Spleen (tissue), 11 donors: ENCODE measurements at regions not wholly inside any gene's neighbourhood (a gene's known extent, or its start where the extent isn't known, plus 50 kb on each side); places are given as distances from the start of the nearest gene placed in this dataset.

ENCODE experiments used
- DNase-seq: peaks from one replicate; pipeline ENCODE4 v3.0.0-alpha.2; 2020
- H3K27ac ChIP-seq, 8 donors: fragments of 200-600 bp; sonication (generic) in 7 of 8; 1 replicate in 4 of 8; 2 replicates in 4 of 8; pipeline versions ENCODE4 v1.5.0 to v1.8.0; 2016 to 2021; ENCODE audit warnings: inconsistent platforms in 4 of 8, mild to moderate bottlenecking in 4 of 8, moderate library complexity in 1 of 8
- H3K27me3 ChIP-seq, 7 donors: fragments of 200-600 bp; sonication (generic) in 6 of 7; replicated peaks in 1 of 7; 1 replicate in 4 of 7; 2 replicates in 3 of 7; pipeline versions ENCODE4 v1.5.0 to v1.8.0; 2016 to 2021; ENCODE audit warnings: inconsistent platforms in 3 of 7, mild to moderate bottlenecking in 1 of 7
- H3K36me3 ChIP-seq, 6 donors: fragments of 200-600 bp; sonication (generic) in 5 of 6; 1 replicate in 4 of 6; 2 replicates in 2 of 6; pipeline versions ENCODE4 v1.5.0 to v1.8.0; 2016 to 2021; ENCODE audit warnings: inconsistent platforms in 2 of 6
- H3K4me1 ChIP-seq, 6 donors: fragments of 200-600 bp; sonication (generic) in 5 of 6; 1 replicate in 3 of 6; 2 replicates in 3 of 6; pipeline versions ENCODE4 v1.5.0 to v1.8.0; 2016 to 2021; ENCODE audit warnings: inconsistent platforms in 3 of 6
- H3K4me3 ChIP-seq, 8 donors: fragments of 200-600 bp; sonication (generic) in 7 of 8; 1 replicate in 4 of 8; 2 replicates in 4 of 8; pipeline versions ENCODE4 v1.5.0 to v1.8.0; 2016 to 2021; ENCODE audit warnings: inconsistent platforms in 4 of 8, mild to moderate bottlenecking in 4 of 8, moderate library complexity in 2 of 8
- H3K9me3 ChIP-seq, 8 donors: fragments of 200-600 bp; sonication (generic) in 7 of 8; 1 replicate in 4 of 8; 2 replicates in 4 of 8; pipeline versions ENCODE4 v1.5.0 to v1.8.0; 2016 to 2021; ENCODE audit warnings: inconsistent platforms in 4 of 8
- CTCF ChIP-seq, 11 experiments: fragments of 200-600 bp in 7 of 11; fragments of 450-650 bp in 4 of 11; sonication (generic) in 4 of 11; IDR thresholded peaks in 8 of 11; conservative IDR thresholded peaks in 3 of 11; 1 replicate in 7 of 11; 2 replicates in 4 of 11; pipeline versions ENCODE4 v1.4.0 to v1.8.0; 2016 to 2021; ENCODE audit warnings: antibody characterized with exemption in 11 of 11, inconsistent platforms in 4 of 11, mild to moderate bottlenecking in 1 of 11
- POLR2A ChIP-seq, 3 donors: fragments of 450-650 bp; IDR thresholded peaks; one replicate each; pipeline ENCODE4 v1.5.1; 2017; ENCODE audit warnings: antibody characterized with exemption in 3 of 3, mild to moderate bottlenecking in 1 of 3
- POLR2AphosphoS5 ChIP-seq, 3 donors: sonication (generic); formaldehyde crosslinking; IDR thresholded peaks; one replicate each; pipeline ENCODE4 v1.5.1; 2017; ENCODE audit warnings: antibody characterized with exemption in 3 of 3
- WGBS, 5 donors: extraction: QIAGEN DNeasy Blood & Tissue Kit in 3 of 5; methylation state at CpG; one replicate each; pipeline versions ENCODE4 v1.1.5 to v1.1.7; 2013 to 2018; 5-methylcytosine and 5-hydroxymethylcytosine counted together
- intact Hi-C: fragments of 100-400 bp; cut with DNase I; formaldehyde crosslinking; loops from one replicate; pipeline ENCODE4 v1.15.0; 2023; ENCODE audit warnings: low total_unique reads
- donor health status: healthy with polysubstance abuse.
- donor health status: DM: no; HTN: no; CAD: no; lungs with moderate emphysema.
- donor health status: DM: no; HTN: no; CAD: no.
- donor health status: Bipolar disorder and iron deficiency.
- donor health status: healthy.
- donor health status: DM: no; HTN: no; CAD: no.
- donor health status: DM: yes; HTN: yes; CAD: no.

GRCh38 chr16:48001324-48001895 is 154.4 kb downstream of the ABCC12 start:
- Histone ChIP-seq H3K27me3 (no peaks in the 10 kb centered on the region), H3K36me3 (no peaks in the 10 kb centered on the region), H3K4me1 (no peaks in the 10 kb centered on the region), H3K9me3 (peaks cover 0 to 5% (median 0%) of the 10 kb centered on the region in 8 donors), H3K27ac (no peak overlapping the region), H3K4me3 (no peak overlapping the region)
- TF ChIP-seq POLR2A (IDR thresholded peaks at IDR 0.05) (no peak), POLR2AphosphoS5 (IDR thresholded peaks at IDR 0.05) (no peak), CTCF (IDR thresholded peaks at IDR 0.05 in 8 of 11, conservative IDR thresholded peaks at IDR 0.05 in 3 of 11) (no peak)
- WGBS, 5 donors, result 72 to 83% (median 76%) methylated on average over 13 of the region's 13 CpGs
- DNase-seq, result no peak
- intact Hi-C loops, result no loop called here

- intact Hi-C loops, result no loop called here
- WGBS, 5 donors, result 72 to 91% (median 84%) methylated on average over 3 of the region's 3 CpGs
- H3K4me3 ChIP-seq, result no peak overlapping the region
- H3K9me3 ChIP-seq, result no peaks in the 10 kb centered on the region
- H3K36me3 ChIP-seq, result no peaks in the 10 kb centered on the region
- TF ChIP-seq POLR2A (IDR thresholded peaks at IDR 0.05) (no peak), POLR2AphosphoS5 (IDR thresholded peaks at IDR 0.05) (no peak), CTCF (IDR thresholded peaks at IDR 0.05 in 8 of 11, conservative IDR thresholded peaks at IDR 0.05 in 3 of 11) (no peak)
- no peaks in the 10 kb centered on the region for H3K4me1 ChIP-seq
- DNase-seq, result no peak
- no peak overlapping the region for H3K27ac ChIP-seq
- no peaks in the 10 kb centered on the region for H3K27me3 ChIP-seq
Observed at GRCh38 chr16:48000622-48001021, 155.2 kb downstream of the ABCC12 start.

GRCh38 chr16:47999595-47999994 is 156.2 kb downstream of the ABCC12 start:
- H3K4me3 ChIP-seq, result no peak overlapping the region
- intact Hi-C loops, result no loop called here
- H3K27ac ChIP-seq, result no peak overlapping the region
- H3K36me3 ChIP-seq, result no peaks in the 10 kb centered on the region
- 88 to 95% (median 91%) methylated on average over 4 of the region's 4 CpGs for WGBS, 5 donors
- no peak for DNase-seq
- no peaks in the 10 kb centered on the region for H3K27me3 ChIP-seq
- no peaks in the 10 kb centered on the region for H3K9me3 ChIP-seq
- TF ChIP-seq POLR2A (IDR thresholded peaks at IDR 0.05) (no peak), POLR2AphosphoS5 (IDR thresholded peaks at IDR 0.05) (no peak), CTCF (IDR thresholded peaks at IDR 0.05 in 8 of 11, conservative IDR thresholded peaks at IDR 0.05 in 3 of 11) (no peak)
- H3K4me1 ChIP-seq, result no peaks in the 10 kb centered on the region

GRCh38 chr16:47995354-47995753 is 160.4 kb downstream of the ABCC12 start:
- intact Hi-C loops, result no loop called here
- peaks cover 0 to 20% (median 5%) of the 10 kb centered on the region in 8 donors for H3K9me3 ChIP-seq
- WGBS, 5 donors, result 65 to 79% (median 68%) methylated on average over 2 of the region's 2 CpGs
- H3K36me3 ChIP-seq, result no peaks in the 10 kb centered on the region
- H3K4me1 ChIP-seq, result no peaks in the 10 kb centered on the region
- no peak overlapping the region for H3K27ac ChIP-seq
- TF ChIP-seq CTCF (IDR thresholded peaks at IDR 0.05 in 8 of 11, conservative IDR thresholded peaks at IDR 0.05 in 3 of 11), result no peak
- no peak for DNase-seq
- no peaks in the 10 kb centered on the region for H3K27me3 ChIP-seq
- H3K4me3 ChIP-seq, result no peak overlapping the region
